WERI-Rb-1 (cell line): ENCODE measurements at regions not wholly inside any gene's neighbourhood (a gene's known extent, or its start where the extent isn't known, plus 50 kb on each side); places are given as distances from the start of the nearest gene placed in this dataset.

Source experiments
- DNase-seq: peaks from one replicate; pipeline ENCODE4 v3.0.0-alpha.2; 2020
- H3K27ac ChIP-seq: fragments of 250-450 bp; sonication (Bioruptor Pico); 2 replicates; pipeline ENCODE4 v1.5.1; 2020; ENCODE audit warnings: mild to moderate bottlenecking, moderate library complexity
- H3K27me3 ChIP-seq: fragments of 250-450 bp; sonication (Bioruptor Pico); 2 replicates; pipeline ENCODE4 v1.5.1; 2021; ENCODE audit warnings: mild to moderate bottlenecking, low read depth, moderate library complexity; ENCODE audit not compliant: insufficient read depth, severe bottlenecking
- H3K36me3 ChIP-seq: fragments of 250-450 bp; sonication (Bioruptor Pico); 2 replicates; pipeline ENCODE4 v1.5.1; 2020; ENCODE audit warnings: mild to moderate bottlenecking, moderate library complexity
- H3K4me3 ChIP-seq: 2 replicates; pipeline ENCODE4 v1.5.1; 2011; ENCODE audit warnings: low read depth, mild to moderate bottlenecking, control low read depth, low read length
- H3K9me3 ChIP-seq: fragments of 250-450 bp; sonication (Bioruptor Pico); 2 replicates; pipeline ENCODE4 v1.5.1; 2021; ENCODE audit warnings: mild to moderate bottlenecking, moderate library complexity; ENCODE audit not compliant: severe bottlenecking
- CTCF ChIP-seq: IDR thresholded peaks from 2 replicates; pipeline ENCODE4 v1.5.1; 2011; ENCODE audit warnings: low read depth, mild to moderate bottlenecking, control low read depth, inconsistent platforms, low read length

DNA sequence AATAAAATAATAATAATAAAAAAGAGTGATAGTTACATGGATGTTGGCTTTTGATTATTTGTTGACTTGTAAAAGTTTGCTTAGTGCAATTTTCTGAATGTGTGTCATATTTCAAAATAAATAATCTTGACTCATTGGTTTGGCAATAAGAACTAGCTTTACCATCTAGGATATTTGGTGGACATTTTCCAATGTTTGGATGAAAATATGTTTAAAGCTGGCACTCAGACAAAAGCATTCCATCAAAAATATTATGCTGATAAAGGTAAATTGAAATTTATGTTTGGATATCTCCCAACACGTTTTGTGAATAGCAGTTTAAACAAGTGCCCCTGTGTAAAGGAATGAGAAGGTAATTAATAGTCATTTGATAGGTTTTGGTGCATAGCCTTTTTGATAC lies 62.5 kb upstream of the KCNMA1 start:
- no peaks in the 10 kb centered on the region for H3K27me3 ChIP-seq
- H3K27ac ChIP-seq: no peak overlapping the region
- no peaks in the 10 kb centered on the region for H3K36me3 ChIP-seq
- no peaks in the 10 kb centered on the region for H3K9me3 ChIP-seq
- TF ChIP-seq CTCF: no peak
- no peak overlapping the region for H3K4me3 ChIP-seq
- DNase-seq: no peak

- Histone ChIP-seq H3K4me3 (no peak overlapping the region), H3K36me3 (no peaks in the 10 kb centered on the region), H3K9me3 (no peaks in the 10 kb centered on the region), H3K27ac (no peak overlapping the region), H3K27me3 (no peaks in the 10 kb centered on the region)
- no peak for TF ChIP-seq CTCF
- no peak for DNase-seq
Observed at GRCh38 chr10:77699080-77699645, 61.6 kb upstream of the KCNMA1 start.

- no peak for DNase-seq
- Histone ChIP-seq H3K36me3 (no peaks in the 10 kb centered on the region), H3K27ac (no peak overlapping the region), H3K9me3 (no peaks in the 10 kb centered on the region), H3K4me3 (no peak overlapping the region), H3K27me3 (no peaks in the 10 kb centered on the region)
- no peak for TF ChIP-seq CTCF
Observed at GRCh38 chr10:77698267-77698931, 60.8 kb upstream of the KCNMA1 start.

GRCh38 chr10:77696584-77696983 lies 59.0 kb upstream of the KCNMA1 start:
- H3K9me3 ChIP-seq: no peaks in the 10 kb centered on the region
- no peak overlapping the region for H3K27ac ChIP-seq
- no peak for DNase-seq
- no peaks in the 10 kb centered on the region for H3K36me3 ChIP-seq
- H3K27me3 ChIP-seq: no peaks in the 10 kb centered on the region
- H3K4me3 ChIP-seq: no peak overlapping the region
- TF ChIP-seq CTCF: no peak

DNA sequence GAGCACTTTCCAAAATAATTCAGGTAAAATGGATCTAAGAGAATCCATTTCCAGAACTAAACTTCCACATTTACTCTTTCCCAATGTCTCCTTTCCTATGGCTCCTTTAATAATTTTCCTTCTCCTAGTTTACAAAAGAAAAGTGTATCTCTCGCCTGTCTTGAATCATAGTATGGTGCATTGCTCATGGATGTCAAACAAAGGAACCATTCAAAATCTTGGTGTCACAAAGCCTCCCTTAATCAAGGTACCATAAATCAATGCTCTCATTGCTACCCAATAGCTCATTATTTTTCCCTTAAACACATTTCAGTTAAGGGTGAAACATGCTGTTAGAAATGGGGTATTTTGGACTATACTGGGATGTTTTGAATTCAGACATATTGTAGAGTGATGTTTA lies 57.6 kb upstream of the KCNMA1 start:
- Histone ChIP-seq H3K4me3 (no peak overlapping the region), H3K9me3 (no peaks in the 10 kb centered on the region), H3K27me3 (no peaks in the 10 kb centered on the region), H3K27ac (no peak overlapping the region), H3K36me3 (no peaks in the 10 kb centered on the region)
- no peak for TF ChIP-seq CTCF
- DNase-seq: no peak

DNA sequence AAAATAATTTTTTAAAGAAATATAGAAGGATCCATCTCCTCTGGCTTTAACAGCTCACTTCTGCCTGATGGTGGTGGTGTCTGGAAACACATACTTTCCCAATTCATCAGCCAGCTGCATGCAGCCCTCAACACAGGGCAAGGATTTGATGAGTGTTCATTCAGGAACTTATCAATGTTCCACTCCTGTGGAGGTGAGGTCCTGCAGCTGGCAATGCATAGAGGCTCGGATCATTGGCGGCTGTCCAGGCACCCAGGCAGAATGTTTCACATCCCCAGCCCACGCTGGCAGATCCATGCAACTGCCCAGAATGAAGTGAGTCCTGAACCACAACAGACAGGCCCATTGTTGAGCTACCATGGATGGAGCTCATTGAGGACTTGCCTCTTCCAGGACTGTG lies 55.2 kb upstream of the KCNMA1 start:
- Histone ChIP-seq H3K27ac (no peak overlapping the region), H3K36me3 (no peaks in the 10 kb centered on the region), H3K27me3 (no peaks in the 10 kb centered on the region), H3K4me3 (no peak overlapping the region), H3K9me3 (no peaks in the 10 kb centered on the region)
- no peak for DNase-seq
- TF ChIP-seq CTCF: no peak
